ENCODE measurements at regions not wholly inside any gene's neighbourhood (a gene's known extent, or its start where the extent isn't known, plus 50 kb on each side); places are given as distances from the start of the nearest gene placed in this dataset.

GRCh38 chr15:39310633-39311032 lies 270.2 kb upstream of the THBS1 start:
- H3K36me3 ChIP-seq (ENCODE audit: insufficient read depth, low read length), result no peaks in the 10 kb centered on the region
- no peak overlapping the region for H3K4me3 ChIP-seq (ENCODE audit: low read length)
- H2AFZ ChIP-seq (ENCODE audit: low read depth, low read length), result no peak overlapping the region
- TF ChIP-seq CTCF (IDR thresholded peaks at IDR 0.05; ENCODE audit: poor library complexity, severe bottlenecking) (no peak), EP300 (conservative IDR thresholded peaks at IDR 0.05; ENCODE audit: poor library complexity, severe bottlenecking) (no peak), MXI1 (conservative IDR thresholded peaks at IDR 0.05; ENCODE audit: poor library complexity, severe bottlenecking) (no peak)
- H3K79me2 ChIP-seq (replicated peaks; ENCODE audit: insufficient read depth, low read length), result no peaks in the 10 kb centered on the region
- no peaks in the 10 kb centered on the region for H4K20me1 ChIP-seq (ENCODE audit: insufficient read depth)
- H3K27me3 ChIP-seq (ENCODE audit: insufficient read depth, low read depth, low read length), result no peaks in the 10 kb centered on the region
- no peak overlapping the region for H3K27ac ChIP-seq (ENCODE audit: low read length)
- no peaks in the 10 kb centered on the region for H3K9me2 ChIP-seq (ENCODE audit: insufficient read depth, low read length)
- H3K9me3 ChIP-seq (ENCODE audit: low read length), result no peaks in the 10 kb centered on the region
- H3K4me2 ChIP-seq (ENCODE audit: low read length), result no peak overlapping the region
- no peaks in the 10 kb centered on the region for H3F3A ChIP-seq (ENCODE audit: insufficient read depth, low read length, poor library complexity, severe bottlenecking)
- H3K9ac ChIP-seq (ENCODE audit: low read length), result no peak overlapping the region

- TF ChIP-seq RAD21 (conservative IDR thresholded peaks at IDR 0.05) (no peak), TAF1 (IDR thresholded peaks at IDR 0.05; ENCODE audit: low read depth) (no peak), EZH2 (IDR thresholded peaks at IDR 0.05; ENCODE audit: borderline replicate concordance, insufficient read depth, low read length, poor library complexity, severe bottlenecking) (no peak), EP300 (conservative IDR thresholded peaks at IDR 0.05; ENCODE audit: poor library complexity, severe bottlenecking) (no peak), POLR2AphosphoS5 (IDR thresholded peaks at IDR 0.05) (no peak), MXI1 (conservative IDR thresholded peaks at IDR 0.05; ENCODE audit: poor library complexity, severe bottlenecking) (no peak), SMC3 (conservative IDR thresholded peaks at IDR 0.05; ENCODE audit: poor library complexity) (no peak), CTCF (IDR thresholded peaks at IDR 0.05; ENCODE audit: poor library complexity, severe bottlenecking) (no peak)
- TF ChIP-seq, protein P1, sequence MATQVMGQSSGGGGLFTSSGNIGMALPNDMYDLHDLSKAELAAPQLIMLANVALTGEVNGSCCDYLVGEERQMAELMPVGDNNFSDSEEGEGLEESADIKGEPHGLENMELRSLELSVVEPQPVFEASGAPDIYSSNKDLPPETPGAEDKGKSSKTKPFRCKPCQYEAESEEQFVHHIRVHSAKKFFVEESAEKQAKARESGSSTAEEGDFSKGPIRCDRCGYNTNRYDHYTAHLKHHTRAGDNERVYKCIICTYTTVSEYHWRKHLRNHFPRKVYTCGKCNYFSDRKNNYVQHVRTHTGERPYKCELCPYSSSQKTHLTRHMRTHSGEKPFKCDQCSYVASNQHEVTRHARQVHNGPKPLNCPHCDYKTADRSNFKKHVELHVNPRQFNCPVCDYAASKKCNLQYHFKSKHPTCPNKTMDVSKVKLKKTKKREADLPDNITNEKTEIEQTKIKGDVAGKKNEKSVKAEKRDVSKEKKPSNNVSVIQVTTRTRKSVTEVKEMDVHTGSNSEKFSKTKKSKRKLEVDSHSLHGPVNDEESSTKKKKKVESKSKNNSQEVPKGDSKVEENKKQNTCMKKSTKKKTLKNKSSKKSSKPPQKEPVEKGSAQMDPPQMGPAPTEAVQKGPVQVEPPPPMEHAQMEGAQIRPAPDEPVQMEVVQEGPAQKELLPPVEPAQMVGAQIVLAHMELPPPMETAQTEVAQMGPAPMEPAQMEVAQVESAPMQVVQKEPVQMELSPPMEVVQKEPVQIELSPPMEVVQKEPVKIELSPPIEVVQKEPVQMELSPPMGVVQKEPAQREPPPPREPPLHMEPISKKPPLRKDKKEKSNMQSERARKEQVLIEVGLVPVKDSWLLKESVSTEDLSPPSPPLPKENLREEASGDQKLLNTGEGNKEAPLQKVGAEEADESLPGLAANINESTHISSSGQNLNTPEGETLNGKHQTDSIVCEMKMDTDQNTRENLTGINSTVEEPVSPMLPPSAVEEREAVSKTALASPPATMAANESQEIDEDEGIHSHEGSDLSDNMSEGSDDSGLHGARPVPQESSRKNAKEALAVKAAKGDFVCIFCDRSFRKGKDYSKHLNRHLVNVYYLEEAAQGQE (IDR thresholded peaks at IDR 0.05; ENCODE audit: borderline replicate concordance), result no peak
- H3K4me3 ChIP-seq (ENCODE audit: low read length), result no peak overlapping the region
Observed at GRCh38 chr15:39312984-39313383, 267.9 kb upstream of the THBS1 start.

More at GRCh38 chr15:39312984-39313383, 267.9 kb upstream of the THBS1 start:
- no peak overlapping the region for H2AFZ ChIP-seq (ENCODE audit: low read depth, low read length)
- H3K4me2 ChIP-seq (ENCODE audit: low read length), result no peak overlapping the region
- H3K27ac ChIP-seq (ENCODE audit: low read length), result no peak overlapping the region
- H3K36me3 ChIP-seq (ENCODE audit: insufficient read depth, low read length), result no peaks in the 10 kb centered on the region
- no peaks in the 10 kb centered on the region for H3K9me2 ChIP-seq (ENCODE audit: insufficient read depth, low read length)
- no peaks in the 10 kb centered on the region for H4K20me1 ChIP-seq (ENCODE audit: insufficient read depth)
- H3K9ac ChIP-seq (ENCODE audit: low read length), result no peak overlapping the region
- no peaks in the 10 kb centered on the region for H3K79me2 ChIP-seq (replicated peaks; ENCODE audit: insufficient read depth, low read length)
- H3F3A ChIP-seq (ENCODE audit: insufficient read depth, low read length, poor library complexity, severe bottlenecking), result no peaks in the 10 kb centered on the region
- H3K9me3 ChIP-seq (ENCODE audit: low read length), result no peaks in the 10 kb centered on the region
- no peaks in the 10 kb centered on the region for H3K27me3 ChIP-seq (ENCODE audit: insufficient read depth, low read depth, low read length)
